GF-D8 (cell line): ENCODE measurements at regions not wholly inside any gene's neighbourhood (a gene's known extent, or its start where the extent isn't known, plus 50 kb on each side); places are given as distances from the start of the nearest gene placed in this dataset.
"Not testable (repeated sequence)": the region's sequence is repeated elsewhere in the genome, so short reads cannot be mapped to it uniquely, and the experiment has no call there.

ENCODE experiments used
- DNase-seq: peaks from one replicate; lab custom pipeline; 2025; lab: John Stamatoyannopoulos, UW

GRCh38 chr13:86858216-86858615 is 813.0 kb upstream of the SLITRK5 start:
- no peak for DNase-seq

DNA sequence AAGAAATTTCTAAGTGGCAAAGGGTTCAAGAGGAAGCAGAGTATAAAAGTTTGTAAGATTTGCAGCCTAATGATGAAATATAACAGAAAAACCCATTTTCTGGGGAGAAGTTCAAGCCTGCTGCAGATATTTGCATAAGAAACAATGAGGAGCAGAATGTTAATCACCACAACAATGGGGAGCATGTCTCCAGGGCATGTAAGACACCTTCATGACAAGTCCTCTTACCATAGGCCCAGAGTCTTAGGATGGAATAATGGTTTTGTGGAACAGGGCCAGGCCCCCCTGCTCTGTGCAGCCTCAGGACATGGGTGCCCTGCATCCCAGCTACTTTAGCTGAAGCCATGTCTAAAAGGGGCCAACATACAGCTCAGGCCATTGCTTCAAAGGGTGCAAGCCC is 809.0 kb upstream of the SLITRK5 start:
- DNase-seq, result no peak

GRCh38 chr13:86864376-86864775 is 806.8 kb upstream of the SLITRK5 start:
- DNase-seq, result no peak

GRCh38 chr13:86870444-86870843 is 800.7 kb upstream of the SLITRK5 start:
- DNase-seq, result no peak

DNA sequence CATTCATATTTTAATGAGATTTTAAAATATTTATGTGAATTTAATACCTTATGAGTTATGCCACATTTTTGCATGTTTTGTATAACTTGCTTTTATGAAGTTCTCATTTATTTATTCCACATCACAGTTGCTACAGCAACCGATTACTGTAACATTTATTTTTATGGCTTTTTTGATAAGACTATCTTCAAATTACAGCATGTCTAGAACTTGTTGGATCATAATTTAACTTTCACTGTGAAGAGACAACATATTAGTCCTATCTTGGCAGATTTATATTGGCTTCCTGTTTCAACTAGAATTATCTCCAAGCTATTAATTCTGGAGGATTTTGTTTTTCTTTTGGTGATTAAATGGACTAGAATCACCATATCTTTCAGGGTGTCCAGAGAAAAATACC is 793.7 kb upstream of the SLITRK5 start:
- no peak for DNase-seq

DNA sequence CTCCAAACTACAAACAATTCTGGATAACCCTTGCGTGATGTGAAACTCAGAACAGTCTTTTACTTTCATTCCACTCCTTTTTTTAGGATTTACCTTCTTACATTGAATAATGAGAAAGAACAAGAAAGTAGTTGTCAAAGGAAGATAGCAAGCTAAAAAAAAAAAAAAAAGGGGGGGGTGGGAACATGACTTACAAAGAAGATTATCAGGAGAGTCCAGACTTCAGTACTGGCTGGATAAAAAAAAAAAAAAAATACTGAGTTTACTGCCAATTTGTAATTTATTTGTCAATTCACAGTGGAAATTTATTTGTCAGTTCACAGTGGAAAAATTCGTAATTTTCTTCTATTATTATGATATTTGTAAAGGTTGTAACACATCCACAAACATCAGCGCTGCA is 792.4 kb upstream of the SLITRK5 start:
- no peak for DNase-seq

GRCh38 chr13:86881390-86881789 is 789.8 kb upstream of the SLITRK5 start:
- no peak for DNase-seq

DNA sequence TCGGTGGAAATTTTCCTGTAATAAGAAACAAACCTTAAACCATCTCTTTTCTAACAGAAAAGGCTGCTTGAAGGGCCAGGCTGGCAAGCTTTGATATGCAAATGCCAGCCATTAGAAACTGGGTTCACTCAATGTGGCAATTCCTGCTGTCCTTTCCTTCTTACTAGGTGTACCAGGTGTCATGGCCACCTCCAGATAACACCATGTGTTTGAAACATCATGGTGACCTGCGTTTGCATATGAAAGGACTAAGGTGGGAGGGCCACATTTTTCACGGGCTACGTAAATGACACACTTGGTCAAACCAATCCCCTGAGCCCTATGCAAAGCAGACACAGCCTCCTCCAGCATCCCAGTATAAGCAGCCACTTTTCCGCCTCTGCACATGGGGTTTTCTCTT is 789.1 kb upstream of the SLITRK5 start:
- DNase-seq, result no peak

DNA sequence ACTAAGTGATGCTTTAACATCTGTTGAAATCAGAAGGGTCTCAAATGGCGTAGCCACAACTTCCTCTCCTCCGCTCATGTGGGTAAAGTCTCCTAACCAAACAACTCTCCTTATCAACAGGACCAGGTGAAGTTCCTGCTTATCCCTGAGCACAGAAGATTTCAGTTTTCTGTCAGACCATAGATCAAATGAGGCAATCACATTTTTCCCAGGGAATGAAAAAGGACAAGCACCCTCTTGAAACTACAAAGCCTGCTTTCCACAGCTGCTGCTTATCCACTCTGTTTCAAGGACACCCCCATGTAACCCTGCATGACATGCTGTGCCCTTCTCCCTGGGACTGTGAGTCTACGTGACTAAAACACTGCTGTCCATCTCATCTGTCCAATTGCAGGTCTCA is 788.3 kb upstream of the SLITRK5 start:
- no peak for DNase-seq

DNA sequence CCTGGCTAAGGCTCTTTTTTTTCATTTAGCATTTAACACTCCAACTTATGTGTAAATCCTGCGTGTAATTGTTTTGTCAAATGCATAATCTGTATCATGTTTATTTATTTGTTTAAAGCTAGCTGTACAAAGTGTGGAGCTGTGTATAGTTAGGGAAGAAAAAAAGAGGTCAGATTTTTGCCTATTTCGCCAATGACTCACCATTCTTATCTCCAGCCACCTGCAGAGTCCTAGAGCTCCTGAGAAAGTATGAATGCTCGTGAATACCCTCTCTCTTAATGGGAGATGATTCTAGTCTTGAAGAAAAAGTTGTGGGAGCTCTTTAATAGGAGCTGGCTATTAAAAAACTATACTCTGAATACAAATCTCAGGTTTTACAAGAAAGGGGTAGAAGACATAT is 778.8 kb upstream of the SLITRK5 start:
- no peak for DNase-seq

GRCh38 chr13:86900906-86901305 is 770.3 kb upstream of the SLITRK5 start:
- no peak for DNase-seq

DNA sequence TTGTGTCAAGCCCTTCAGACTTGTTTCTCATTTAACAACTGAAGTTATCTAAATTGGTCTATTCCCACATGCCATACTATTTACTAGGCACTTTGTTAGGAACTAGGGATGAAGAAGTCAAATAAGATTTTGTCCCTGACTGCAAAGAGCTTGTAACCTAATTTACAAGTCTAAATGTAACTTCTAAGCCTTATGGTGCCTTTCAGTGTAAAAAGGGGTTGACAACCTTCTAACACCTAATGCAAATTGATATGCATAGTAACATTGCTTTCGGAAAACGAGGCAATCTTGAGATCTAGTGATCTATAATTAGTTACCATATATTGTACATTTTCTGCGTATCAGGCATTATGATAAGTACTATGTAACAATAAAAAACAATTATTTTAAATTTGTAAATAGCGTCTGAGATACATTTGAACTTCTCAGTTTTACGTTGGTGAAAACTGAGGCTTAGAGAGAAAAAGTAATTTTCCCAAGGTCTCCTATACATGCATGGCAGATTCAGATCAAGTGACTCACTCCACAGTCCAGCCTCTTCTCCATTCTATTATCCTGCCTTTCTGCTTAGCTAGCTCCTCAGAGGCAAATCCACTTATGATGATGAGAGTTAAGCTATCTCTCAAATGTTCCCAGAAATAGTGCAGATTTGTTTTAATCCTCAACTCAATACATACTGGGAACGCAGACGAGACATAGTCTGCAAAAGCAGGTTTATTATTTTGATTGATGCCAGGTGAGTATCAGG is 764.9 kb upstream of the SLITRK5 start:
- no peak for DNase-seq

- DNase-seq, result no peak
Observed at GRCh38 chr13:86907156-86907555, 764.0 kb upstream of the SLITRK5 start.

- no peak for DNase-seq
Observed at GRCh38 chr13:86909318-86909717, 761.9 kb upstream of the SLITRK5 start.

DNA sequence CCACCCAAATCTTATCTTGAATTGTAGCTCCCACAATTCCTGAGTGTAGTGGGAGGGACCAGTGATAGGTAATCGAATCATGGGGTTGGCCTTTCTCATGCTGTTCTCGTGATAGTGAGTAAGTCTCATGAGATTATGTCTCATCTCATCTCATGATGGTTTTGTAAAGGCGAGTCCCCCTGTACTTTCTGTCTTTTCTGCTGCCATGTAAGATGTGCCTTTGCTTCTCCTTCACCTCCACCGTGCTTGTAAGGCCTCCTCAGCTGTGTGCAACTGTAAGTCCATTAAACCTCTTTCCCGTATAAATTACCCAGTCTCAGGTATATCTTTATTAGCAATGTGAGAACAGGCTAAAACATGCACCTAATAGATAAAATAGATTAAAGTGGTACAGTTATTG is 756.4 kb upstream of the SLITRK5 start:
- DNase-seq, result no peak

- DNase-seq, result not testable (repeated sequence)
Observed at GRCh38 chr13:86917438-86917837, 753.7 kb upstream of the SLITRK5 start.

- no peak for DNase-seq
Observed at GRCh38 chr13:86918682-86919081, 752.5 kb upstream of the SLITRK5 start.

DNA sequence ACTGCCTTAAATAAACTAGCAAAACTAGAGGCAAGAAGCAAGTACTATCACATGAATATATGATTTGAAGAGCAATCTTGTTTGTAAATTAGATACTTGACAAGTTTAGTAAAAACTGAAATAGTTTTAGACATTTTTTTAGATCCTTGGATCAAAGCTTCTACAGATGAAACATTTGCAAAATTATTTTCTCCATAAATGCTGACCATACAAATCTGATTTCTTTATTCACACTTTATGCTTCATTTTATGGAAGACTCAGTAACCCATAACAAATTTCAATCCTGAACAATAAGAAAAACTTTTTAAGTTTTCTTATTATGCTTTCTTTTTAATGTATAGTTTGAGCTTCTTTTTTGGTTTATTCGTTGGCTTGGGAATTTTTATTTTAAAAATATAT is 750.2 kb upstream of the SLITRK5 start:
- DNase-seq, result no peak

DNA sequence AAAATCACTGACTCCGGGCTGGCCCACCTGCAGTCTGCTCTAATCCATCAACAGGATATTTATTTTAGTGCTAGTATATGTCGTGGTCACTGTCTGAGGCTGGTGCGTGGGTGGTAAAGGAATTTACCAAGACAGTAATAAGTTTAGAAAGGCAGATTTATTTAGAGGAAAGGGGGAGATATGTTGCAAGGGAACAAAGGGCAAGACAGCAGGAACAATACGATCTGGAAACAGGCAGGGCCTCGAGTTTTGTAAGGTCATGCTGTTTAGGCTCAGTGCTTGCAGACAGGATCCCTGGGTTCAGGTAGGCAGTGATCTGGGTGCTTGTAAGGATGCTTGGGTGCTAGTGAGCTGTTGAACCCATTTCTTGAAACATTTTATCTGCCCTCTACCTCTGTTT is 748.2 kb upstream of the SLITRK5 start:
- DNase-seq, result no peak

DNA sequence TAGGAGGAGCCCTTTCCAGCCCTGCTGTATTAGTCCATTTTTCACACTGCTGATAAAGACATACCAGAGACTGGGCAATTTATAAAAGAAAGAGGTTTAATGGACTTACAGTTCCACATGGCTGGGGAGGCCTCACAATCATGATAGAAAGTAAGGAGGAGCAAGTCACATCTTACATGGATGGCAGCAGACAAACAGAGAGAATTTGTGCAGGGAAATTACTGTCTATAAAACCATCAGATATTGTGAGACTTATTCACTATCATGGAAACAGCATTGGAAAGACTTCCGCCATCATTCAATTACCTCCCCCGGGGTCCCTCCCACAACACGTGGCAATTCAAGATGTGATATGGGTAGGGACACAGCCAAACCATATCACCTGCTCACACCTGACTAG is 744.3 kb upstream of the SLITRK5 start:
- not testable (repeated sequence) for DNase-seq

DNA sequence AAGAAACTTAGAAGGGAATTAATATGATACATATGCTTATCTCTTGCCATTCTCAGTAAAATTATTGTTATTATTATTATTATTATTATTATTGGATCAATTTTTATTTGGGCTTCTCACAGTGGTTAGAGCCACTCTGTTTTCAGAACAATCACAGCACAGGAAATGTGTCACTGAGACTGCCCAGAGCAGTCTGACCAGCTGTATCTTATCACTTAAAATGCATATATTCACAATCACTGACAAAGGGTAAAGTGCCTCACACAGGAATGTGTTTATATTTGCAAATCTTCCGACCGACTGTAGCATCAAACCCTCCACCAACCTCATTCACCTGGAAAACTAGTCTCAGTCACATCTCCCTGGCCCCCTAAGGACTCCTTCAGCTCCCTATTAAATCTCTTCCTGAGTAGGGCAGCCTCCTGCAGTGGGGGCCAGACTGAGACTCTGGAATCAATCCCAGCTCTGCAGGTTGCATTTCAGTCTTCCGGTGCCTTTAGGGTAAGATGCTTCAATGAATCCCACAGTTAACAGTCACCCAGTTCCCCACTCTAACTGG is 738.3 kb upstream of the SLITRK5 start:
- no peak for DNase-seq

- no peak for DNase-seq
Observed at GRCh38 chr13:86933676-86934075, 737.5 kb upstream of the SLITRK5 start.

DNA sequence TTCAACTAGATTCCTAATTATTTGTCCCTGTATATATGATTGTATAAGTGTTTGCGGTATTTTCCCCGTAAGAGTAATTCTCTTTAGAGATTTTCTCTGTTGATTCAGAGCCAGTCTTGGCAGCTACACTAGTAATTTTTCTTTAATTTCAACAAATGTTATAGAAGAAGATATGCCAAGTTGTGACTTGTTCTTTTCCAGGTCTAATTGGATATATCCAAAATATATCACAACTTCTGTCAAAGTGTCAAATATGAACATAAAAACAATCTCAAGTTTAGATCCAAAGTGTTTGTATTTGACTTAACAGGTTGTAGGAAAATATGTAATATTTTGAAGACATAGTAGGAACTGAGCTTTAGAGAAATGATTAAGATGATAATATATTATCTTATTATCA is 733.9 kb upstream of the SLITRK5 start:
- DNase-seq, result no peak

DNA sequence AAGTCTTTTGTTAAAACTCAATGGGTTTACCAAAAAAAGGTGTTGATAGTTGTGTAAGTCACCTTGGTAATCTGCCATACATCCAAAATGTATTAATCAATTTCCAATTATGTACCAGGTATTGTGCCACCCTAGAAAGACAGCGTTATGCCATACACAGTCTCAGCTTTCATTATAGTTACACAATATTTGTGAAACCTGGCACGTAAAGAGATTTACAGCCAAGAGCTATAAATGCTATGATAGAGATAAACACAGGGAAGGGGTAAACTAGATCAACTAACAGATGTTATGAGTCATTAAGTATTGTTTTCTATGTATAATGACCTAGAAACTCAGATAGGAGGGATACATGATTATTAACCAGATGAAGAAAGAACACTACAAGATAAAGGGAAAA is 725.6 kb upstream of the SLITRK5 start:
- DNase-seq, result no peak
